CD14-positive monocyte (primary cell): ENCODE measurements at regions not wholly inside any gene's neighbourhood (a gene's known extent, or its start where the extent isn't known, plus 50 kb on each side); places are given as distances from the start of the nearest gene placed in this dataset.

ENCODE experiments used
- DNase-seq, 3 donors: peaks; one replicate each; pipeline ENCODE4 v3.0.0-alpha.2; 2011 to 2022
- H2AFZ ChIP-seq: 2 replicates; pipeline ENCODE4 v1.6.0; 2012; ENCODE audit warnings: mild to moderate bottlenecking, low read depth, low read length, inconsistent platforms; ENCODE audit not compliant: insufficient read depth, poor library complexity, severe bottlenecking
- H3K27ac ChIP-seq, 2 donors: 1 replicate in 1 of 2; 2 replicates in 1 of 2; pipeline ENCODE4 v1.5.1; 2012 to 2013; ENCODE audit warnings: low read length in 2 of 2, control low read depth in 1 of 2, inconsistent platforms in 1 of 2, low read depth in 1 of 2, mild to moderate bottlenecking in 1 of 2
- H3K27me3 ChIP-seq, 2 donors: one replicate each; pipeline versions ENCODE4 v1.6.0 to v1.6.1; 2011 to 2013; ENCODE audit warnings: low read length in 2 of 2; ENCODE audit not compliant: control insufficient read depth in 2 of 2, insufficient read depth in 2 of 2
- H3K36me3 ChIP-seq, 2 donors: replicated peaks in 1 of 2; 1 replicate in 1 of 2; 2 replicates in 1 of 2; pipeline versions ENCODE4 v1.5.1 to v1.6.1; 2012 to 2013; ENCODE audit warnings: low read length in 2 of 2, control low read depth in 1 of 2, inconsistent platforms in 1 of 2, mild to moderate bottlenecking in 1 of 2; ENCODE audit not compliant: insufficient read depth in 2 of 2, control insufficient read depth in 1 of 2
- H3K4me1 ChIP-seq, 2 donors: 1 replicate in 1 of 2; 2 replicates in 1 of 2; pipeline versions ENCODE4 v1.5.1 to v1.6.1; 2012 to 2013; ENCODE audit warnings: low read length in 2 of 2, control low read depth in 1 of 2, inconsistent platforms in 1 of 2, mild to moderate bottlenecking in 1 of 2, moderate library complexity in 1 of 2; ENCODE audit not compliant: insufficient read depth in 2 of 2, control insufficient read depth in 1 of 2
- H3K4me2 ChIP-seq: replicated peaks from 2 replicates; pipeline ENCODE3; 2012; ENCODE audit warnings: low read length, moderate library complexity, mild to moderate bottlenecking; ENCODE audit not compliant: poor library complexity, severe bottlenecking; ENCODE audit errors: extremely low read depth
- H3K4me3 ChIP-seq, 3 experiments: fragments of 200-600 bp in 1 of 3; sonication (generic) in 1 of 3; replicated peaks in 1 of 3; 1 replicate in 2 of 3; 2 replicates in 1 of 3; pipeline ENCODE4 v1.5.1; 2011 to 2013; ENCODE audit warnings: low read length in 3 of 3, mild to moderate bottlenecking in 3 of 3, control low read depth in 2 of 3, low read depth in 2 of 3, inconsistent platforms in 1 of 3, moderate library complexity in 1 of 3
- H3K79me2 ChIP-seq: 2 replicates; pipeline ENCODE4 v1.6.0; 2012; ENCODE audit warnings: mild to moderate bottlenecking, control low read depth, inconsistent platforms, low read length, moderate library complexity; ENCODE audit not compliant: insufficient read depth
- H3K9ac ChIP-seq: 2 replicates; pipeline ENCODE4 v1.6.0; 2017; ENCODE audit warnings: low read length, mild to moderate bottlenecking; ENCODE audit not compliant: insufficient read depth, poor library complexity, severe bottlenecking
- H3K9me3 ChIP-seq, 2 donors: replicated peaks in 1 of 2; 1 replicate in 1 of 2; 2 replicates in 1 of 2; pipeline versions ENCODE4 v1.5.1 to v1.6.1; 2012 to 2013; ENCODE audit warnings: low read length in 2 of 2, control low read depth in 1 of 2; ENCODE audit not compliant: control insufficient read depth in 1 of 2, insufficient read depth in 1 of 2
- H4K20me1 ChIP-seq: 2 replicates; pipeline ENCODE4 v1.6.0; 2012; ENCODE audit warnings: mild to moderate bottlenecking, low read length, control low read depth, moderate library complexity; ENCODE audit not compliant: insufficient read depth
- H3K27ac Mint-ChIP-seq, 7 donors: one replicate each; pipeline ENCODE4 v1.8.0; 2020; ENCODE audit warnings: mild to moderate bottlenecking in 7 of 7, mixed read lengths in 7 of 7, moderate library complexity in 6 of 7, inconsistent platforms in 2 of 7
- H3K27me3 Mint-ChIP-seq, 3 donors: one replicate each; pipeline ENCODE4 v1.8.0; 2021 to 2022; ENCODE audit warnings: low read depth in 3 of 3, mild to moderate bottlenecking in 3 of 3, mixed read lengths in 3 of 3, moderate library complexity in 3 of 3, inconsistent platforms in 1 of 3
- H3K36me3 Mint-ChIP-seq, 2 donors: one replicate each; pipeline ENCODE4 v1.8.0; 2020; ENCODE audit warnings: mixed read lengths in 2 of 2, inconsistent platforms in 1 of 2, mild to moderate bottlenecking in 1 of 2
- H3K4me1 Mint-ChIP-seq: one replicate; pipeline ENCODE4 v1.8.0; 2020; ENCODE audit warnings: mild to moderate bottlenecking, mixed read lengths
- H3K4me3 Mint-ChIP-seq, 2 donors: one replicate each; pipeline ENCODE4 v1.8.0; 2020; ENCODE audit warnings: mild to moderate bottlenecking in 2 of 2, mixed read lengths in 2 of 2, moderate library complexity in 1 of 2
- H3K9me3 Mint-ChIP-seq, 7 donors: one replicate each; pipeline ENCODE4 v1.8.0; 2020 to 2022; ENCODE audit warnings: mixed read lengths in 7 of 7, mild to moderate bottlenecking in 6 of 7, moderate library complexity in 6 of 7, inconsistent platforms in 2 of 7
- WGBS: methylation state at CpG from one replicate; pipeline ENCODE4 v1.1.5; 2013; ENCODE audit warnings: missing lambda C conversion rate; ENCODE audit not compliant: insufficient coverage; 5-methylcytosine and 5-hydroxymethylcytosine counted together
- intact Hi-C, 2 donors: fragments of 100-400 bp; cut with micrococcal nuclease; formaldehyde crosslinking; loops; one replicate each; pipeline versions ENCODE4 v1.15.0 to v1.15.1; 2023
- TF ChIP-seq, protein P1 (sequence below): fragments of 200-600 bp; IDR thresholded peaks from one replicate; pipeline ENCODE4 v1.8.0; 2022; ENCODE audit warnings: antibody characterized with exemption, mild to moderate bottlenecking

DNA sequence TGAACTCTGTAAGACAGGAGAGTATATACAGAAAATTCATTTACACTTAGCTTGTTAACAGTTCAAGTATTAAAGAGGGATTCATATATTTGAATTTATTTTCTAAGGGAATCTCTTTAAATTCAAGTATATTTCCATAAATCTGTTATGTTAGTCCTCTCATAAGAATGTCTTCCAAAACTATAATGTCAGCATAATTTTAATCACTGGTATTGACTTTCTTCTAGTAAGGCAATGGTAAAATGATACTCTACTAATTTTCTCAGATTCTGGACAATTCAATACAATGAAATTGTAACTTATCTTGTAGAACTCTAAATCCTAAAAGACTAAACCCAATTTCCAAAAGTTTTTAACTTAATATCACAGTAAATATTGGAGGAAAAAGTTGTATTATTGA, 66.3 kb upstream of the EPHA6 start:
- peaks cover under 1 to 5% (median 3%) of the 10 kb centered on the region in 7 donors for H3K9me3 Mint-ChIP-seq
- TF ChIP-seq, protein P1, sequence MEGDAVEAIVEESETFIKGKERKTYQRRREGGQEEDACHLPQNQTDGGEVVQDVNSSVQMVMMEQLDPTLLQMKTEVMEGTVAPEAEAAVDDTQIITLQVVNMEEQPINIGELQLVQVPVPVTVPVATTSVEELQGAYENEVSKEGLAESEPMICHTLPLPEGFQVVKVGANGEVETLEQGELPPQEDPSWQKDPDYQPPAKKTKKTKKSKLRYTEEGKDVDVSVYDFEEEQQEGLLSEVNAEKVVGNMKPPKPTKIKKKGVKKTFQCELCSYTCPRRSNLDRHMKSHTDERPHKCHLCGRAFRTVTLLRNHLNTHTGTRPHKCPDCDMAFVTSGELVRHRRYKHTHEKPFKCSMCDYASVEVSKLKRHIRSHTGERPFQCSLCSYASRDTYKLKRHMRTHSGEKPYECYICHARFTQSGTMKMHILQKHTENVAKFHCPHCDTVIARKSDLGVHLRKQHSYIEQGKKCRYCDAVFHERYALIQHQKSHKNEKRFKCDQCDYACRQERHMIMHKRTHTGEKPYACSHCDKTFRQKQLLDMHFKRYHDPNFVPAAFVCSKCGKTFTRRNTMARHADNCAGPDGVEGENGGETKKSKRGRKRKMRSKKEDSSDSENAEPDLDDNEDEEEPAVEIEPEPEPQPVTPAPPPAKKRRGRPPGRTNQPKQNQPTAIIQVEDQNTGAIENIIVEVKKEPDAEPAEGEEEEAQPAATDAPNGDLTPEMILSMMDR, result no peak
- no peak overlapping the region for H3K27ac Mint-ChIP-seq
- no peak overlapping the region for H2AFZ ChIP-seq
- H3K9ac ChIP-seq, result no peak overlapping the region
- no peak overlapping the region for H3K4me3 Mint-ChIP-seq
- no peaks in the 10 kb centered on the region for H3K27me3 Mint-ChIP-seq
- H4K20me1 ChIP-seq, result no peaks in the 10 kb centered on the region
- intact Hi-C loops, result no loop called here
- H3K4me1 ChIP-seq, result no peaks in the 10 kb centered on the region
- H3K36me3 ChIP-seq, result no peaks in the 10 kb centered on the region
- no peaks in the 10 kb centered on the region for H3K4me1 Mint-ChIP-seq
- H3K4me3 ChIP-seq, result no peak overlapping the region
- no peaks in the 10 kb centered on the region for H3K79me2 ChIP-seq
- H3K4me2 ChIP-seq, result no peak overlapping the region
- H3K9me3 ChIP-seq, result peaks cover under 1 to 18% of the 10 kb centered on the region in 2 donors
- no peaks in the 10 kb centered on the region for H3K27me3 ChIP-seq
- no peak overlapping the region for H3K27ac ChIP-seq
- H3K36me3 Mint-ChIP-seq, result no peaks in the 10 kb centered on the region
- DNase-seq, result no peak

DNA sequence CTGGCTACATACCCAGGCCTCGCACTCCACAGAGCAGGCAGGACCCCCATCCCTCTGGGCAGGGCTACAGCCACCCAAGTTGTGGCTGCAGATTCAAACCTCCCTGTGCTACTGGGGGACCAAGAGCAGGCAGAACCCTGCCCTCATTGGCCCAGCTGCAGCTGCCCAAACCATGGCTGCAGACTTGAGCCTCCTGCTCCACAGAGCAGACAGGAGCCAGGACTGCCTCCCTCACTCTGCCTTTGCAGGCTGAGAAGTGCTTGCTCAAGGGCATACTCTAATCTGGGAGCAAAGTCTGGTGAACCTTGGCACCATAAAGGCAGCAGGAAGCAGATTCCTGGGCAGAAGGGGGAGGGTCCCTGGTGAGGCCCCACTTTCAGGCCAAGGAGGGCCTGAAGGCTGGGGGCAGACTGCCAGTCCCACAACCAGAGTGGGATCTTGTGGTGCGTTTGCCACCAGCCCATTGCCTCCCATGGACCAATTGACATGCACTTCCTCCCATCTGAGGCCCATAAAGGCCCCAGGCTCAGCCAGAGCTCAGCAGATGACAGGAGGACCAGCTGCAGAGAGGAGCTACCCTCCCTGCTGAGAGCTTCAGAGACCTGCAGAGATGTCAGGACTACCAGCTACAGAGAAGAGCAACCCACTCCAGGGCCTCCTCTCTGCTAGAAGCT, 64.2 kb upstream of the EPHA6 start:
- Histone ChIP-seq H3K9me3 (peaks cover 4 to 30% of the 10 kb centered on the region in 2 donors), H3K27me3 (no peaks in the 10 kb centered on the region), H4K20me1 (no peaks in the 10 kb centered on the region), H3K36me3 (no peaks in the 10 kb centered on the region), H2AFZ (no peak overlapping the region), H3K4me3 (no peak overlapping the region), H3K27ac (no peak overlapping the region), H3K9ac (no peak overlapping the region), H3K4me1 (no peaks in the 10 kb centered on the region), H3K4me2 (no peak overlapping the region), H3K79me2 (no peaks in the 10 kb centered on the region)
- TF ChIP-seq, protein P1, result no peak
- Mint-ChIP-seq H3K4me3 (no peak overlapping the region), H3K36me3 (no peaks in the 10 kb centered on the region), H3K27me3 (no peaks in the 10 kb centered on the region), H3K9me3 (peaks cover 4 to 8% (median 6%) of the 10 kb centered on the region in 7 donors), H3K4me1 (no peaks in the 10 kb centered on the region), H3K27ac (no peak overlapping the region)
- DNase-seq, result no peak
- WGBS, result 71% methylated on average over 2 of the region's 2 CpGs
- intact Hi-C loops, result no loop called here
